Stimulated activated CD4-positive, alpha-beta T cell treated with anti-CD3 and anti-CD28 coated beads, Interleukin-2, amount 100 ng/mL, for 48 hours (primary cell): ENCODE measurements at regions not wholly inside any gene's neighbourhood (a gene's known extent, or its start where the extent isn't known, plus 50 kb on each side); places are given as distances from the start of the nearest gene placed in this dataset.

ENCODE experiments used
- DNase-seq, 2 donors: peaks; one replicate each; pipeline ENCODE4 v3.0.0-alpha.2; 2020

DNA sequence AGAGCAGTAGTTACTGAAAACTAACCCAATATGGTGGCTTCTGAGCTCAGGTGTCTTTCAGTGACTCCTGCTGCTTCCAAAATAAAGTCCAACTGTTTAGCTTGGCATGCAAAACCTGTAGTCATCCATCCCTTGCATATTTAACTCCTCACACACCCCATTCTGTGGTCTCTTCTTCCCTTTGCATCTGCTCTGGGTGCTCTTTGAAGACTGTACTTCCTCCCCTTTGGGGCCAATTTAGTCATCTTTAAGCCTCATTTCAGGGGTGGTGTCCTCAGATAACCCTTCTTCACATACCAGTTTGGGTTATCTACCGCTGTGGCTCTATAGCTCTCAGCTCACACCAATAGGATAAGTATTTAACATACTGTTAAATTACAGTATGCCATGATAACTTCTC lies 209.9 kb upstream of the DMRT1 start:
- DNase-seq, result no peak

DNA sequence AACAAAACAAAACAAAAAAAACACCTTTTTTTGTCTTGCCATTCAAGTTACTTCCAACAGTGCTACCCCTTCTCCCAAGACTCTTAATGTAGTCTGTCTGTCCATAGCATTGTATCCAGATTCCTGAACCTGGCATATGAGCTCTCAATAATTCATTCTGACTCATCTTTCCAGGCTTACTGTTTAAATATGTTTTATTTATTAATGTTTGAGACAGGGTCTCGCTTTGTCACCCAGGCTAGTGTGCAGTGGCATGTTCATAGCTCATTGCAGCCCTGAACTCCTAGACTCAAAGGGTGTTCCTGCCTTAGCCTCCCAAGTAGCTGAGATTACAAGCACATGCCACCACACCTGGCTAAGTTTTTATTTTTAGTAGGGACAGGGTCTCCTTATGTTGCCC lies 208.0 kb upstream of the DMRT1 start:
- no peak for DNase-seq

DNA sequence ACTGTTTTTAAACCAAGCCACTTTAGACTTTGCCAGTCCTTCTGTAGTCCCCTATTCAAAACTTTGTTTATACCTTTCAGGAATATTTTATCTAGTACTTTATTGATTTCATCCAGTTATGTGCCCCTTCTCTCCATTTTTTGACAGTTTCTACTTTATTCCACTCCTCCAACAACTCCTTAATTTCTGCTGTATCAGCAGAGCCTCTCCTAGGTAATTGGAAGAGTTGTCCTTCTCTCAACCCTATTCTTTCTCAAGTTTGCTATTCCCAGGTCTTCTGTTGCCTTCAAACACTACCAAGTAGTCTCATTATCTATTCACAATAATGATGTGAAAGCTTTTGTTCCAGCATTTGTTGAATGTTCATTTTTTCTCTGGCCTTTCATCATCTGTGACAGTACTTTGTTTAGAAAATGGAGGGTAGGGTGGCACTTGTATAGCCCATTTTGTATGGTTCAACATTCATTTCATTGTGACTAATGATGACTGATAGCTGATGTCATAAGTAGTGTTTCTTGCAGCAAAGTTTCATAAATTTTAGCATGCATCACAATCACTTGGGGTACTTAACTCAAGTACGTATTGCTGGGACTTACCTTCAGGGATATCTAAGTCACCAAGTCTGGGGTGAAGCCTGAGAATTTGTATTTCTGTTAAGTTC lies 204.4 kb upstream of the DMRT1 start:
- no peak for DNase-seq

DNA sequence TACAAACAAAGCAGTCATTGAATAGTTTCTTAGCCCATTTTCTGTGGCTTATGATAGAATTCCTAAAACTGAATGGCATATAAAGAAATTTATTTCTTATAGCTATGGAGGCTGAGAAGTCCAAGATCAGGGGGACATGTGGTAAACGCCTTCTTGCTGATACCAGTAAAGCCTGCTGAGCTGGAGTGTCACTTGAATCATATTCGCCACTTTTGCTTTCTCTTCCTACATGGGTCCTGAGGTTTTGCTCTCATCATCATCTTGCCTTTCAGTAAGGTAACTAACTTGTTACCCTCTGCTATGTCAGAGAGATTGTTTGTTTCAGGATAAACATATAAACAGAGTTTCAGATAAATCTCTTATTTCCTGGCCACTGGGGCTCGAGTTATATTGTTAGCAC lies 203.3 kb upstream of the DMRT1 start:
- DNase-seq, result no peak

DNA sequence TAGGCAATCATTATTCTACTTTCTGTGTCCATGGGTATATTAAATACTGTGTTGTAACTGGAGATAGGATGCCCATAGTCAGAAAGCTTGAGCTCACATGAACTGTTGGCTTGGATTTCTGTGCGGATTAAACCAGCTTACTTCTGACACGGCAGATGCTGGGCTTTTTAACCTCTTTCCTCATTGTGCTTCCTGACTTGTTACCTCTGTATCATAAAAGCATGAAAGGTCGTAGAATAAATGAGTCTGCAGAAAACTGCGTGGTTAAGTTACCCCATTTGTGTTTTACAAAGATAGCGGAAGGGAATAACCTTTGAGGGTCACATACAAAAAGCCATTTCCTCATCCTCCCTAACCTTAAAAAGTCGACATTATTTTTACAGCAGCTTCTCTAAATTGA lies 199.5 kb upstream of the DMRT1 start:
- DNase-seq, result no peak

DNA sequence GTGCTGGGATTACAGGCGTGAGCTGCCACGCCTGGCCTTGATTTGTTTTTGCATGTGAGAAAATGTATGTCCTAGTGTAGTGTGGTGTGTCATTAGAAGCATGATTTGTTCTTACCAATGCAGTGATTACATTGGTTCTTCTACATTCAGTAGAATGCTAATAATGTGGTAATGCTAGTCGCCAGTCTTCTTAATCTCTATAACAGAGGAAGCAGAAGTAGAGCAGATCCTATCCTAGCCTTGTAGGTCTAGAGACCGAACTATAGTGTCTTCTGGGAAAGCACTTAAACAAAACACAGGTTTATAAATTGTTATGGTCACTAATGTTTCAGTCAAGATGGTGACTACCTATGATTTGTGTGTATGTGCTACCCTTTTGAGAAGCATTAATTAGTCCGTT lies 197.5 kb upstream of the DMRT1 start:
- no peak for DNase-seq

DNA sequence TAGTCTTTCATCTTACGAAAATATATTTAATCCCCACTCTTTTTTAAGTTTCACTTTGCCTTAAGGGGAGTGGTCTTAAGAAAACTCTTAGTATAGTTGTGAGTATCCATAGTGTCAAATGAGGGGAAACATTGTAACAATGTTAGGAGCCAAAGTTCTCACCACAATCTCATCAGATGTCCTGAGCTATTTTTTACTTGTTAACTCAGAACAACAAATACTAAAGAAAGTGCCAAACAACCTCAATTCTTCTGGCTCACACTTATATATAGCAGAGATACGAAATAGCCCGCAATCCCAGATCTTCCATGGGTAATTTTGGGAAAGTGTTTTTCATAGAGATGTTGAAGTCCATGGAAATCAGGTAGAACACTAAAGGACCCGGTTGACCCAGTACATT lies 194.0 kb upstream of the DMRT1 start:
- no peak for DNase-seq

DNA sequence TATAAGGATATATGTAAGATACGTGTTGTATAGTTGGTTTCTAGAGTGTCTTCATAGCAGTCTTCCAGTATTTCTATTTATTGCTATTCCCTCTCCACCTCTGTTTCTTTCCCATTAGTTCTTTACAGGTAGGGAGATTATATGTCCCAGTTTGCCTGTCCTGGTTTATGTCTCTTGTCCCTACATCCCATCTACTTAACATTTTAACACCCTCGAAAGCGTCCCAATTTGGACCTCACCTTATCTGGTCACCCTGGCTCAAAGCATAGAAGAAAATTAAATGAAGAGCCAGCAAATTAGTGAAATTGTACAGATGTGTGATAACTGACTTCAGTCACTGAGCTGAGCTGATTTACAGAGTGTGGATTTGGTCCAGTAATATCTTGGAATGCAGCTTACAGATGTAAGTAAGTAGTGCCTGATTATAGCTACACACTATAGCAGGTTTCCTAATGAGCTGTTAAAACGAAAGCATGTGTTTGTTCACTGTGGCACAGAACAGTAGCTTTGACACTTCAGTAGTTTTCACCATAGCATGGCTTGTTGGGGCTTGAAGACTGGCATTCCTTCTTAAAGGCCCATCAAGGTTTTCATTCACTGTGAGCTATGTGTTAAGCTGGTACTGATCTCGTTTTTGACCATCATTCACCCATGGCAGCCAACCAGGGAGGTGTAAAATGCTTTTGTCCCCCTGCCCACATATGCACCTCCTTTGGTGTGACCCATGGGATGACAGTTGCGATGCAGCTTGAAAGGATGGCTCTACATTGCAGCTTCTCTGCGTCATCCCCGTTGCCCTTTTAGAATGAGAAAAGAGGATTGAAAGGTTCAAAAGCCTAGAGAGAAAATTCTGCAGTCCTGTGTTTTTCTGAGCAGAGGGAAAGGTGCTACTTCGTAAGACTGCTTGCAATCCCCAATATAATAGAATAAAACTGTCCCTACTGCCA lies 192.1 kb upstream of the DMRT1 start:
- no peak for DNase-seq

DNA sequence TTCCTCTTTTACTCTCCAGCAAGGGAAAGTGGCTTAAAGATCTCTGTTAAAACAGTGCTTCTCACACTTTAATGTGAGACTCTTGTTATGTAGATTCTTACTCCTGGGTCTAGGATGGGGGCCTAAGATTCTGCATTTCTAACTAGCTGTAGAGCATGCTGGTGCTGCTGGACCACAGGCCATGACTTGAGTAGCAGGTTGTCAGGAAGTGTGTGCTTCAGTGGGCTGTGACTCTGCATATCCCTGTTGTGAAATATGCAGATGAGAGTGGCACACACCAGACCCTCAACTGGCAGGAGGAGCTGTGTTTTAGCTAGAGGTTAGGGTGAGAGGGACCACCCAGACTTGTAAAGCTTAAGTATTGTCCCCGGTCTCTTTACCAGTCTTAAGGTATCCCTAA lies 191.1 kb upstream of the DMRT1 start:
- DNase-seq, result no peak

DNA sequence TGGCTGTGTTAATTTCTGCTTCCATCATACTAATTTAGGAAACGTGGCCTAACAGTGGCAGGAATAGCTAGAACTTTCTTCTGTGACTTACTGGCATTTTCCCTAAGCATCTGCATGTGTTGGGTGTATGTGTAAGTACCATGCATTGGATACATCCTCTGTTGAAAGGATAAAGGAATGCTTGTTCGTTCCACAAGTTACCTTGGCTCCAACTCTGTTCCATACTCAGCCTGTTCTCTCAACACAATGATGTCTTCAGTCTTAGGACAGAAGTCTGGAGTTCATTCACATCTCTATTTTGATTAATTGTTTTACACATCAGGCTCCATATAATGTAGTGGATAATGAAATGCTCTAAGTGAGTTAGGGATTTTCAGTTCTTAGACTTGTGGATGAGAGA lies 190.1 kb upstream of the DMRT1 start:
- DNase-seq, result no peak

DNA sequence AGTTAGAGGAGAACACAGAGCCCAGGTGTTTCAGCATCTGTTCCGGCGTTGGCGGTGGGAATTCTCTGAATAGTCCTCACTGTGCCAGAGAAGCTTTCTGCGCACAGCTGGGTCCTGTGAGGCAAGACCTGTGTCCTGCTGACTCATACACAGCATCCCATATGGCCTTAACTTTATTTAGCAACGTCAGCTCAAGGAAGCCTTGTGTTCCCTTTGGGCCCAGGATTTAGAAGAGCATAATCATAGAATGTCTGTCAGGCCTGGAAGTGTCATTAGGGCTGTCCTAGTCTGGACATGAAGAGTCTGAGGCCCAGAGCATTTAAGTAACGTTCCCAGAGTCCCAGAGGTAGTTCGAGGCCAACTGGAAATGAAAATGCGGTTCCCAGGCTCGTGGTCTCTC lies 188.6 kb upstream of the DMRT1 start:
- no peak for DNase-seq

DNA sequence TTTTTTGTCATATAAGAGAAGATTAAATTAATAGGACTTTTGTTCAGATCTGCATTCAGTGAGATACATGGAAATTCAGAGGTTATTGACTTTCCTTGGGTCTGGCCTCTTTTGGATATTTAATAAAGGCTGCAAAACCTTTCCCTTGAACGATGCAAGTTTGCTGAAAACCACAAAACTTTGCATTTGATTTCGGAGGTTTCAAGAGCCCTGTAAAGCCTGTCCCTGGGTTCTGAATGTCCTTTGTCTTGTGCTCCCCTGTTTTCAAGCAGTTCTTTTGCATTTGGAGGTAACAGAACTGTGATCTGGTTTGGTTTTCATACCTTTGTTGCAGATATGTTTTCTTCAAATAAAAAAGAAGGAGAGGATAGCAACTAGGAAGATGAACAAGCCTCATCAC lies 188.1 kb upstream of the DMRT1 start:
- no peak for DNase-seq

DNA sequence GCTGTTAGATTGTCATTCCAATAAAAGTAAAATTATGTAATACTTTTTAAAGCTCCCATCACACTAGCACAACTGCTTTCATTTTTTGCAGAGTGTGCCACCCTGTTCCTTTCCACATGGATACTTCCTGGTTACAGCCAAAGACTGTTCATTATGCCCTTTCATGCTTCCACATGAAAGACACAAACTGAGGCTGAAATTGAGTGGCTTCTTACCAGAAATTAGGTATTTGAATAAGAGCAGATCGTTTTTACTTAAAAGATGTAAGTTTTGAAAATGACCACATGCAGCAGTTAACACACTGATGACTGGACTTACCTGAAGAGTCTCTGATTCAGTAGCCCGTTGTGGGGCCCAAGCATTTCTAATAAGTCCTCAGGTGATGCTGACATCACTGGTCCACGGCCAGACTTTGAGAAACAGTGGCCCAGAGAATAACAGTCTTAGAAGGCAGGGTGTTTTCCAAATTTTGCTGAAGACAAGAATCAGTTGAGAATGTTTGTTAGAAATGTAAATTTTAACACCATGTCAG lies 187.6 kb upstream of the DMRT1 start:
- no peak for DNase-seq

DNA sequence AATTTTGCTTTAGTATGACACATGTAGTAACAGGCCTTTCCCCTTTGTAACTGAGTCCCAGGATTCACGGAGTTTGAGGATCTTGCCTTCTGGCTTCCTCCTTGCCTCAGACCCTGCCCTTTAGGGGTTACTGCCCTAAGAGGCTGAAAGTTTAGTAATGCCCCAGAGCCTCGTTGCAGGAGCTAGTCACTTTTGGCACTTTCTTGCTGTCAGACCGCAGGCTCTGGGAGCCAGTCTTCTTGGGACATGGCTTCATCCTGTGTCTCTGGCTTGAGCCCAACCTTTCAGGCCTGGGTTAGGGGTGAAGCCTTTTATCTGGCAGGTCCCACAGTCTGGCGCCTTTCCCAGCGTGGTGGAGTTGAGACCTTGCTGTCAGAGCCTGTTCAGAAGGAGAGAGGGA lies 185.6 kb upstream of the DMRT1 start:
- no peak for DNase-seq

DNA sequence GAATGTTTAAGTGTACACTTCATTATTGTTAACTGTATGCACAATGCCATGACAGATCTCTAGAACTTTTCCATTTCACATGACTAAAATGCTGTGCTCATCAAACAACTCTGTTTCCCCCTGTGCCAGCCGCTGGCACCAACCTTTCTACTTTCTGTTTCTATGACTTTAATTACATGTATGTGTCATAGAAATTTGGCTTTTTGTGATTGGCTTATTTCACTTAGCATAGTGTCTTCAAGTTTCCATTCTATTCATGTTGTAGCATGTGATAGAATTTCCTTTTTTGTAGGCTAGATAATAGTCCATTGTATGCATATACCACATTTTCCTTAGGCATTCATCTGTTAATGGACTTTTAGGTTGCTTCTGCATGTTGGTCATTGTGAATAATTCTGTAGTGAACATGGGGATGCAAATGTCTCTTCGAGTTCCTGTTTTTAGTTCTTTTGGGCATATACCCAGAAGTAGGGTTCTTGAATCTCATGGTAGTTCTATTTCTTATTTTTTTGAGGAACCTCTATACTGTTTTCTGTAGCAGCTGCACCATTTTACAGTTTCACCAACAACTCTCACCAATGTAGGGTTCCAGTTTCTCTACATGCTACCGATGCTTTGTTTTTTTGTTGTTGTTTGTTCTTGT lies 184.4 kb upstream of the DMRT1 start:
- DNase-seq, result no peak

DNA sequence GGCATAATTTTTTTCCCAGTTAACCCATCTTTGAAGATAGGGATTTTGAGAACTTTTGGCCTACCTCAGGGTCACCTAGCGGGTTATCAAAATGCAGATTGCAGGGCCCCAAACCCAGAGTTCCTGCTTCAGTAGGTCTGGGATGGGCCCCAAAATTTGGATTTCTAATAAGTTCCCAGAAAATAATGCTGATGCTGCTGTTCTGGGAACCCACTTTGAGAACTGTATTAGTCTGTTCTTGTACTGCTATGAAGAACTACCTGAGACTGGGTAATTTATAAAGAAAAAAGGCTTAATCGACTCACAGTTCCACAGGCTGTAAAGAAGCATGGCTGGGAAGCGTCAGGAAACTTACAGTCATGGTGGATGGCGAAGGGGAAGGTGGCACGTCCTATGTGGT lies 182.2 kb upstream of the DMRT1 start:
- no peak for DNase-seq

DNA sequence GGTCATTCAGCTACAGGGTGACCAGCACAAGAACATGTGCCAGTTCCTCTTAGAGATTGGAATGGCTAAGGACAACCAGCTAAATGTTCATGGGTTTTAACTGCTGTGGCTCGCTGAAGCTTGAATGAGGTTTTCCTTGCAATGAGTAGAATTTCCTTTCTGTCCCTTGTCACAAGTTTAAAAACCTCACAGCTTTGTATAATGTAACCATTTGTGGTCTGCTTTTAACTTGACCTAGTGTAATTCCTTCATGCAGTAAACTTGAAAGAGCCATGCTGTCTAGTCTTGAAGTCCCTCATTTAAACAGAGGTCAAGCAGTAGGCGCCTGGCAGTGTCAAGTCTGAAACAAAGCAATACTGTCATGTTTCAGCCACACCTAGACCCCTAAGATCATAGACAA lies 181.3 kb upstream of the DMRT1 start:
- no peak for DNase-seq

DNA sequence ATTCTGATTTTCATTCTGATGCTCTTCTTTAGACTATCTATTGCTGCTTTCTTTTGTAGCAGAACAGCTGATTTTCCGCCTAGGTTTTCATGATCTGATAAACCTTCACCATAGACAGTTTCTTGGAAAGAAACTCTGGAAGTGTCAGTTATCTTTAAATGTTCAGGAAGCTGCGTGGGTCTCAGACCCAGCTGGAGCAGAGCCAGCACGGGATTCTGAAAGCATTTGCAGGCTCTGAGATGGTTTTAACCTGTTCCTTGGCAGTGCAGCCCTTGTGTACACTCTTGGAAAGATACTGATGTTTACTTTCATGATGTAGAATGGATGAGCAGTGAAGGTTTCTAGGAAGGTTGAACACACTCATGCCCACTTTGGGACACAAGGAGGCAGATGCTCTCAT lies 178.0 kb upstream of the DMRT1 start:
- no peak for DNase-seq

DNA sequence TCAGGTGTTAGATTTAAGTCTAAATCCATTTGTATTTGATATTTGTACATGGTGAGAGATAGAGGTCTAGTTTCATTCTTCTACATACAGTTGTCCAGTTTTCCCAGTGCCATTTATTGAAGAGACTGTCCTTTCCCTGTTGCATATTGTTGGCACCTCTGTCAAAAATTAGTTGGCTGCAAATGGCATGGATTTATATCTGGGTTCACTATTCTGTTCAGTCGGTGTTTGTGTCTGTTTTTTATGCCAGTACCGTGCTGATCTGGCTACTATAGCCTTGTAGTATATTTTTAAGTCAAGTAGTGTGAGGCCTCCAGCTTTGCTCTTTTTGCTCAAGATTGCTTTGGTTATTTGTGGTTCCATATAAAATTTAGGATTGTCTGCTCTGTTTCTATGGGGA lies 176.2 kb upstream of the DMRT1 start:
- DNase-seq, result no peak

DNA sequence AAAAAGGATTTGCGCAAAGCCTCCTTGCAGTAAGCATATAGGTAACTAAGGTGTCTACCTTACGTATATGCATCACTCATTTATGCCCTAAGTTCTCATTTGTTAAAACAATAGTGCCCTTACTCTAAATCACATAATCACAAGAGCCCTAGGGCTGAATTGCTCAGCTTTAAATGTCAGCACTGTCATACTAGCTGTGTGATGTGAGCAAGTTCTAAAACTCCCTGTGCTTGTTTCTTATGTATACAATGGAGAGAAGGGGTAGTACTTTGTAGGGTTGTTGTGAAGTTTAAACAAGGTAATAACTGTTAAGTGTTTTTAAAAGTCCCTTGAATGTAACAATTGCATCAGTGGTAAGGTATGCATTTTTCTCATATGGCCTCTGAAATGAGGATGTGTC lies 169.5 kb upstream of the DMRT1 start:
- DNase-seq, result no peak

DNA sequence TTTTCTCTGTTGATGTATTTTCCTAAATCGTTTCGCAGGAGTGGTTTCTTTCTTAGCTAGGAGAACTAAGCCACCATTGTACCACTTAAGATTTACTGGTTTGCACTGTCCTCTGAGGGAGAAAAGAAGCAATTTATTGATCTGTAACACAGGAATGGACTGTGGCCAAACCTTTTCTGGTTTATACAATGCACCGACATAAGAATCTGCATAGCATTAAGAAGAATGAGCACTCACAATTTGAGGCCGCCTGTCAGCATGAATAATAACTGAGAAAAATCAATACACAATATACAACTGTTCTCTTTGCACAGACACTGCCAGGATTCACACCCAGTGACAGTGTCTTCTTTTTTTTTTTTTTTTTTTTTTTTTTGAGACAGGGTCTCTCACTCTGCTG lies 168.6 kb upstream of the DMRT1 start:
- no peak for DNase-seq

DNA sequence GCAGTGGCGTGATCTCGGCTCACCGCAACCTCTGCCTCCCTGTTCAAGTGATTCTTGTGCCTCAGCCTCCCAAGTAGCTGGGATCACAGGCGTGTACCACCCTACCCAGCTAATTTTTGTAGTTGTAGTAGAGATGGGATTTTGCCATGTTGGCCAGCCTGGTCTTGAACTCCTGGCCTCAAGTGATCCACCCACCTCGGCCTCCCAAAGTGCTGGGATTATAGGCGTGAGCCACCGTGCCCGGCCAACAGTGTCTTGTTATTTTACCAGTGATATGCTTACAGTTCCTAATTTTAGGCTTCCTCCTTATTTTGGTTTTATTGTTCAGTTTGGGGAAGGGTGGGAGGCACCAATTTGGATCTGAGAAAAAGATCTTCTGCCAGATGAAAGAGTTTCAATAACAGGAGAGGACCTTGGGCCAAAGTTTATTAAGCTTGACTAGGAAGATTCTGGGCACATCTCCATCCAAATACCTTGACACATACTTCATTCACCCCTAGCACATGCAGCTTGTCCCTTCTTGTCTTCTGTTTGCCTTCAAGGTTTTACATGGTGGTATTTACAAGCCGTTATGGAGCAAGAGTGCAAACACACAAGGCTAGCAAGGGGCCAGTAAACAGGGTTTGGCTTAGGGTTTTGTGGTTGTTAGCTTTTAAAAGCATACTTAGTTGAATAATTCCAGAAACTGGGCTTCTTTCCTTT lies 168.1 kb upstream of the DMRT1 start:
- no peak for DNase-seq

DNA sequence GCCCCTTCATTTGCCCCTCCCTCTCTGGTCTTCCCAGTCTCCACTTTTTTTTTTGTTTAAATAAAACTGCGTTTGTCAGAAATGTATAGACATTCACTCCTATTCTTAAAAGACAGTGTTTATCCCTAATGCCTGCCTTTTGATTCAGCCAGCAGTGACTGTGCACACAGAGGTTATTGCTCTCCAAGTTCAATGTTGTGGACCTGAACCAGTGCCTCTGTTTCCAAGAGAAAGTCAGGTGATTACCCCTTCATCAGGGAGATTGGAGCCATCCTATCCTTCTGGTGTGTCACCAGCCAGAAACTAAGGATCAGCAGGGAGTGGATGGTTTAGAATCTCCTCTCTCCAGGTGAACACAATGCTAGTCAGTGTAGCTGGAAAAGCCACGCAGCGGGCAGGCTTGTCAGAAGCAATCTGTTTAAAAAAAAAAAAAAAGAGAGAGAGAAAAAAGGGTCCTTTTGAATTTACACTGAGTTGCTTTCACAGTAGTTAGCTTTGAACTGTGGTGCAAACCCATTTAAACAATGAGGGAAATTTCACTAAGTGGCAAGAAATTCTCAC lies 167.5 kb upstream of the DMRT1 start:
- no peak for DNase-seq
